NCI-H1105 (cell line): ENCODE measurements at regions not wholly inside any gene's neighbourhood (a gene's known extent, or its start where the extent isn't known, plus 50 kb on each side); places are given as distances from the start of the nearest gene placed in this dataset.
"Not testable (repeated sequence)": the region's sequence is repeated elsewhere in the genome, so short reads cannot be mapped to it uniquely, and the experiment has no call there.

Experiments
- DNase-seq: peaks from one replicate; lab custom pipeline; 2025; lab: John Stamatoyannopoulos, UW

DNA sequence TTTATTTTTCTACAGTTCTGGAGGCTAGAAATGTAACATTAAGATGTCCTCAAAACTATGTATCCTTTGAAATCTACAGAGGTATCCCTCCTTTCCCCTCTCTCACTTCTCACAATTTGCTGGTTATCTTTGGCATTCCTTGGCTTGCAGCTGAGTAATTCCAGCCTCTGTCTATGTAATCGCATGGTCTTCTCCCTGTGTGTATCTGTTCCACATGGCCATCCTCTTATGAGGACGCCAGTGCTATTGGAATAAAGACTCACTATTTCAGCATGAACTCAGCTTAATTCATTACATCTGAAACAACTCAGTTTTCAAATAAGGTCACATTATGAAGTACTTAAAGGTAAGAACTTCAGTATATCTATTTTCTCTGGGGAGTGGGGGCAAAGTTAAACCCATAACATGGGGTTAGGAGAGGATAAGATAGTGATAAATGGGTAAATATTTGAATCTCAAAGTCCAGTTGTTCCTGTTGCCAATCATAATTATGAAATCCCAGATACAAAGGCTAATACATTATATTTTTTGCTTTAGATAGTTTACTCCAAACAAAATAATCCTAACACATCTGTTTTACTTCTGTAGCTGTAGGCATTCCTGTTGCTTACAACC, 1290.8 kb downstream of the NCAM2 start:
- DNase-seq, result no peak

DNA sequence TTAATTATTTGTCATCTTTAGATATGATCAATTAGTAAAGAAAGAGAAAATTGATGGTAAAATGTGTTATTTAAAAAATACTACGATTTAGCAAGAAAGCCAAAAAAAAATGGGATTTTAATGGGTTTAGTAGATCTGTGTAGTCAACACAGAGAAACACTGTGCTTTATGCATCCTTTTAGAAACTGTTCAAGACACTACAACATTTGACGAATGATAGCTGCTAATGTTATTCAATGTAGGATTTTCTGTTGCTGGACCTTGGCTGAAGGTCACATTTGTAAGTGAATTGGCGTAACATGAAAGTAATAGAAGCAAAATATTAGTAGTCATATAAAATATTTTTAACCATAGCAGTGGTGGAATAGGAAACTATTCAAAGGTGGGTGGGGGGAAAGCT, 1293.9 kb downstream of the NCAM2 start:
- DNase-seq, result no peak

DNA sequence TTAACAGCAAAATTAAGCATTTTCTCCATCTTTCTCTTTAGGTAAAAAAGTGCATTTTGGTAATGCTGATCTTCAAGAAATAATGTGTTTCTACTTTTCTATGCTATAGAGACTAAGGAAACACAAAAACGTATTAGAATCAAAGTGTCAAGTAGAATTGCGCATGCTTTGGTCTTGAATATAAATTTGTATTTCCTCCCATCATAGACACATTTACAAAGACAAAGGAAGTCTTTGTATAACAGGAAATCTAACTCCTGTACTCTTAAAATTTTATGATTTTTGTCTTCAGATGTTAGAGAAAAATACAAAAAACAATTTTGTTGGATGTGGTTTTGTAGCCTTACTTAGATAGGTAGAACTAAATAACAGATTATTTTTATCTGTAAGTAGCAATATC, 1299.4 kb downstream of the NCAM2 start:
- no peak for DNase-seq

- DNase-seq, result no peak
Measured at GRCh38 chr21:22311741-22312462, 1313.7 kb downstream of the NCAM2 start.

- no peak for DNase-seq
Measured at GRCh38 chr21:22314963-22315362, 1316.8 kb downstream of the NCAM2 start.

DNA sequence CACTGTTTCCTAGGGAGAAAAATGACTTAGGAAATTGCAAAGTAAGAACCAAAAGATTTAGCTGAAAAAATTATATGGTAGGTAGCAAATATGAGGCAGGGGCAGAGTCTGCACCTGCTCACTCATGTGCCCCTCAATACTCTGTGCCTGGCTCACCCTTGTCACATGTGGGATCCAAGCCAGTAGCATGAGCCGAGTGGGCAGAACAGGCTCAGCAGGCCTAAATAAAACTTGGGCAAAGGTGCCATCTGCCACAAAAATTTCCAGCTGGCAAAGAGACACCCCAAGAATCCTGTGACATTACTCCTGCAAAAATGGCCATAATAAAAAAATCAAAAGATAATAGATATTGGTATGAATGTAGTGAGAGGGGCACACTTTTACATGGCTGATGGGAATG, 1321.2 kb downstream of the NCAM2 start:
- no peak for DNase-seq

DNA sequence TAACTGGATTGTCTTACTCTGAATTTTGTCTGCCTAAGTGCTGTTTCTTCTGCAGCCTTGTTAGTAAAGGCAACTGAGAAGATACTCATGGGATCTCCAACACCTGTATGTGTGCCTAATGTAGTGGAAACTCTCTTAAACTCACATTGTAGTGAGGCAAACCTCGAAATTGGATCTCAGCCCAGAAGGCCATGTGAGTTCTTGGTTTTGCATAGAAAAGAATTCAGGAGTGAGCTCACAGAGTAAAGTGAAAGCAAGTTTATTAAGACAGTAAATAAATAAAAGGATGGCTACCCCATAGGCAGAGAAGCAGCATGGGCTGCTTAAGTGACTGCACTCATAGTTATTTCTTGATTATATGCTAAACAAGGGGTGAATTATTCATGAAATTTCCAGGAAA, 1344.7 kb downstream of the NCAM2 start:
- peak; percentile 19 for DNase-seq

DNA sequence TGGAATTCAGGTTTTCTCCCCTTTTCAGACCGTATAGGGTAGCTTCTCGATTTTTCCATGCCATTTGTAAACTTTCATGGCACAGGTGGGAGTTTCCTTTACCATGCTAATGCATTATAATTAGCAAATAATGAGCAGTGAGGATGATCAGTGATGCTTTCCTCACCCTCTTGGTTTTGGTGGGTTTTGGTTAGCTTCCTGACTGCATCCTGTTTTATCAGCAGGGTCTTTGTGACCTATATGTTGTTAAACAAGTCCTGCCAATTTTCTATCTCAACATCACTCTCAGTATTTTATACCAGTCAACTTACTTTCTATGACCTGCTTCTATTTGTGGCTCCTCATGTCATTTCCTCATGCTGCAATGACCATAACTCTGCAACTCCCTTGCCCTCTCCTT, 1345.1 kb downstream of the NCAM2 start:
- DNase-seq, result no peak

- DNase-seq, result no peak
Measured at GRCh38 chr21:22343721-22344120, 1345.5 kb downstream of the NCAM2 start.

GRCh38 chr21:22345624-22346023, 1347.4 kb downstream of the NCAM2 start:
- no peak for DNase-seq

DNA sequence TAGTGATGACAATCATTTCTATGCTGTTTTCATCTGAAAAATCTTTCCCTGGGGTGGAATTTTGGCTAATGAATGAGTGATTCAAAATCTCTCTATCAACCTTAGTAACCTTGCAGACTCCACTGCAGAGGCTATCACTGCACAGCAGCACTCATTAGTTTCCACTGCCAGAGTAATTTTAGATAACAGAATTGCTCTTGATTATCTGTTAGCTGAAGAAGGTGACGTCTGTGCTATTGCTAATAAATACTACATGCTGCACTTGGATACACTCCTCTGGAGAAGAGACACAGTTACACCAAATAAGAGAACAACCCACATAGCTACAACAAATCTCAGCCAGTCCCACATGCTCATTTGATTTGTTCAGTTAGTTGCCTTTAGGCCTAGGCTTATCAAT, 1348.4 kb downstream of the NCAM2 start:
- no peak for DNase-seq

- DNase-seq, result no peak
Measured at GRCh38 chr21:22351076-22351475, 1352.9 kb downstream of the NCAM2 start.

GRCh38 chr21:22352088-22352487, 1353.9 kb downstream of the NCAM2 start:
- no peak for DNase-seq

DNA sequence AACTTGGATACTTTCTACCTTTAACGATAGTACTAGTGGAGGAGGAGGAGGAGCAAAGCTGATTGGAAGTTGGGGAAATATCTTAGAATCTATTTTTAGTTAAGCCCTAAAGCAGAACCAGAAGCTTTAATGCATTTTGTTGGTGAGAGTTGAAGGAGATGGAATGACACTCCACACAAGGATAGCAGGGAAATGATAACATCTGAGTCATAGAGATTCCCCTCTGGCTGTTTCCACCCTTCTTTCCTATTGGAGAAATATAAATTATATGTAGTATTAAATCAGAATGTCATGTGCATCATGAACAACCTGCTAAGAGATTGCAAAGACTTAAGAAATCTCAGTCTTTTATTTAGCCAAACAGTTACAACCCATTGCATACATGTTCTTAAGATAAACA, 1357.7 kb downstream of the NCAM2 start:
- DNase-seq, result no peak

DNA sequence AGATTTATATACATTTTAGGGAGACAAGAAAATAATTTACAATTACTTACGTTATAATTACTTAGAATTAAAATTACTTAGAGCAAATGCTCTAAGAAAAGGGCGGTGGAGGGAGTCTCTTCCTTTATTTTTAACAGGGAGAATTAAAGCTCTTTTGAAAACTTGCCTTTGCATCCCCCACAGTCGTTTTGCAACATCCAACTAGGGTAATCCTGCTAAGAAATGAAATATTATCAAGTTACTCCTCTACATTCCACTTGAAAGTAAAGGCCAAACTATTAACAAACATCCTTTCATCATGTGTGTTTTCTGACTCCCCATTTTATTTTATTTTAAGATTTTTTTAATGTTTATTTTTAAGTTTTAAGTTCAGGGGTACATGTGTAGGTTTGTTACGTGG, 1358.5 kb downstream of the NCAM2 start:
- no peak for DNase-seq

- DNase-seq, result not testable (repeated sequence)
Measured at GRCh38 chr21:22359599-22359998, 1361.4 kb downstream of the NCAM2 start.

DNA sequence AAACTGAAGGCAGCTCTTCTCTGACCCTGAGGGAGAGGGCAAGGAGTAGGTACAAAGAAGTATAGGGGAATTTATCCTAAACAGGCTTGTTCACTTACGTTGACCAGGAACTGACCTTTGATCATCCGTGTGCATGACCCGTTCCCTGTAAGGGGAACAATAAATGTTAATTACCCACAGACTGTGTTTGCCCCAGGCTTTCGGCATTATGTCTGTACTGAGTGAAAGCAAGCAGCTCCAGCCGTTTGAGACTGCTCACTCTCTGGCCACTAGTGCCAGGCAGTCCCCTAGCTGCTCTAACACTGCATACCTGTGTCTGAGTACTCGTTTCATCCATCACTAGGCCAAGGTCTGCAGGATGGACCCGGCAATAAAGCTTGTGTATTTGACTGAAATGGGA, 1365.3 kb downstream of the NCAM2 start:
- no peak for DNase-seq

- no peak for DNase-seq
Measured at GRCh38 chr21:22364163-22364562, 1366.0 kb downstream of the NCAM2 start.

DNA sequence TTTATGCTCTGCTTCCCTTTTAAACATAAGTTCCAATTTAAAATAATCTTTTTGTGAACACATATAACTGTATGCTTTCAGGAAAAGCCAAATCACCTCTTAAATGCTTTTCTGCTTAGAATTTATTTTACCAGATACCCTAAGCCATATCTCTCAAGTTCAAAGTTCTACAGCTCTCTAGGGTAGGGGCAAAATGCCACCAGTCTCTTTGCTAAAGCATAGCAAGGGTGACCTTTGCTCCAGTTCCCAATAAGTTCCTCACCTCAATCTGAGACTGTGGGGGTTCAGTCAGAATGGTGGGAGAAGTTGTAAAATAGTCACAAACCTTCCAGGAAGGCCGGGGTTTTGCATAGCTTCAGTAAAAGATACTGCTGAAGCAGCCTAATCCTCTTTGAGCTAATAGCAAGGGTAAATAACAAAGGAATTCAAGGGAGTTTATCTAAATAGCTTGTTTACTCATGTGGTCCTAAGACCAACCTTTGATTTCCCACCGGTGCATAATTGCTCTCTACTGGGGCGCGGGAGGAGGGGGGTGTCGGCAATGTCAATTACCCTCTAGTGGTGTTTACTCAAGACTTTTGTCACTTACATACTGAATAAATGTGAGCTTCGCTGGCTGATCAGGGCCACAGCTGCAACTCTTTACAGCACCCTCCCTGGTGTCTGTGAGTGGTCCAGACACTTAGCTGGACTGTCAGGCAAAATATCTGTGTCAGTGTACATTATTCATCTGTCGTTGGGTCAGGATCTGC, 1376.2 kb downstream of the NCAM2 start:
- DNase-seq, result no peak

GRCh38 chr21:22377795-22378194, 1379.6 kb downstream of the NCAM2 start:
- DNase-seq, result not testable (repeated sequence)

DNA sequence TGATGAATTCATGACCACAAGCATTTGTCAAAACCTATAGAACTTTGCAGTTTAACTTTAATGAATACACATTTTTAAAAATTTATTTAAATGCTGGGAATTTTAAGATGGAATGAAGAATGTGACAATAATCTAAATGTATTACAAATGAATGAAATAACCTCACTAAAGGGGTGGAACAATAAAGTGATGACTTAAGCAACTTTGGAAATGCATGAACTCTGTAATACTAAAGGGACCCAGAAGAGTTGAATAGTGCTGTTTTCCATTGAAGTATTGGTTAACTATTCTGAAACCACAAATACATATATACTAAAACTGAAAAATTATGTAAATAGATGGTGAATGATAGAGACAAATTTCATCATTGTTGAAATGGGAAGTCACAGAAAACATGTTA, 1395.1 kb downstream of the NCAM2 start:
- no peak for DNase-seq

GRCh38 chr21:22395965-22396364, 1397.8 kb downstream of the NCAM2 start:
- DNase-seq, result no peak
